IPS DF 19.7 (cell line): ENCODE measurements at regions not wholly inside any gene's neighbourhood (a gene's known extent, or its start where the extent isn't known, plus 50 kb on each side); places are given as distances from the start of the nearest gene placed in this dataset.
"Not testable (repeated sequence)": the region's sequence is repeated elsewhere in the genome, so short reads cannot be mapped to it uniquely, and the experiment has no call there.

Experiments used
- DNase-seq: peaks from one replicate; pipeline ENCODE4 v3.0.0-alpha.2; 2013; ENCODE audit warnings: low read depth, low spot score

DNA sequence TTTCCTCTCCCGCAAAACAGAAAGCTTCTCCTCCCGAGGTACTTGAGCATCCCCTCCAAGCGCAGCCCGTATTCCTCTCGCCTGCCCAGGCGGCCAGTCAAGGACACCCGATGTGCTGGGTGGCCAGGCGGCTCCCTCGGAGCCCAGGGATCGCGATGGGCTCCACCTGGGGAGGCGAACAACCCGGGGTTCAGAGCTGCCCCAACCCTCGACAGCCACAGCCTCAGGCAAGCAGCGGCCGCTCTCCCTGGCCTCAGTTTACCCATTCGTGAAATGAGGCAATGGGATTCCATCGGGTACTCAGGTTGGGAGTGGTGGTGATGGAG is 147.4 kb downstream of the CYP26A1 start:
- no peak for DNase-seq

DNA sequence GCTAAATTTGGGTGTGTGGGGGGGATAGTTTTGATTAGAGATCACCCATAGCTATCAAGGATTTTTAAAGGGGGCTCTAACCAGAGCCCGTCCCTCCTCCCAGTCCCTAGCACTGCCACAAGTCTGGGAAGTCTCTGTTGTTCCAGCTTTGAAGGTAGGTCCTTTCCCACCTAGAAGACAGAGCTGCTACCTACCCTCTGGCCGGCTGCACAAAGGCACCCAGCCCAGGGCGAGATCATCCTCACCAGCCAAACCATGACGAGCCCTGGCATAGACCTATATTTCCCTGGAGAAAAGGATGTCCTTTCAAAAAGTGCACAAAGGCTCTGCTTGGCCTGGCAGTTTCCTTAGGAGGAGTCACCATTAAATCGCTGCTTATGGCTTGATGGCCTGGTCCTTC is 147.8 kb downstream of the CYP26A1 start:
- DNase-seq: no peak

DNA sequence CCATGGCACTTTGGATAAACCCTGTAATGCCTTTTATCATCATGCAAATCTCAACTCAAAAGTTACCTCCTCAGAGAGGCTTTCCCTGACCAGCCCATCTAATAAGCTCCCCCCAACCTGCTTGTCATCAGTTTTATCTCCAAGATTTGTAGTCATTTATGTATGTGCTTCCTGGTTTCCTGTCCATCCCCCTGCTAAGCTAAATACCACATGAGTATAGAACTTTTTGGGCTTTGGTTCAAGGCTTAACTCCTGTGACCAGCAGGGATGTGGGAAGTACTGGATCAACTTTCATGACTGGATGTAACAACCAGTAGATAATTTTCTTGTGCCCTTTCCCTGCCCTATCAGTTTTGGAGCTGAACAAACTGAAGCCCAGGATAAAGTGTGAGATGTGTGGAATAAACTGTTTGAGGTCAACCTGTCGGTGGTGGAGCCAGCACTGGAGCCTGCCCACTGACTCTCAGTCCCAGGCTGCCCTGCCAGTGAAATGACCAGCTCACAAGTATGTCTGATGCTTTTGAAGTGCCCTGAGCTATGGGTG is 148.6 kb downstream of the CYP26A1 start:
- DNase-seq: no peak

DNA sequence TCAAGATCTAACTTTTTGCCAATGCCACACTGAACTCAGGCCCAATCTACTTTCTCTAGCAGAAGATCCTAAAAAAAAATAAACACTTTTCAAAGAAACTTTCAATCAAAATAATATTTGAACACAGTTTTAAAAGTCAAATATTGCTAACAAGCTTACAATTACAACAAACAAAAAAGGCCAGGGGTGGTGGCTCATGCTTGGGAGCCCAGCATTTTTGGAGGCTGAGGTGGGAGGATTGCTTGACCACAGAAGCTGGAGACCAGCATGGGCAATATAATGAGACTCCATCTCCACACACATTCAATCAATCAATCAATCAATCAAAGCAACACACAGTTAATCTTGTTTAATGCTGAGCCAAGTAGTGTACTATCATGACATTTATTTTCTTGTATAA is 149.2 kb downstream of the CYP26A1 start:
- no peak for DNase-seq

DNA sequence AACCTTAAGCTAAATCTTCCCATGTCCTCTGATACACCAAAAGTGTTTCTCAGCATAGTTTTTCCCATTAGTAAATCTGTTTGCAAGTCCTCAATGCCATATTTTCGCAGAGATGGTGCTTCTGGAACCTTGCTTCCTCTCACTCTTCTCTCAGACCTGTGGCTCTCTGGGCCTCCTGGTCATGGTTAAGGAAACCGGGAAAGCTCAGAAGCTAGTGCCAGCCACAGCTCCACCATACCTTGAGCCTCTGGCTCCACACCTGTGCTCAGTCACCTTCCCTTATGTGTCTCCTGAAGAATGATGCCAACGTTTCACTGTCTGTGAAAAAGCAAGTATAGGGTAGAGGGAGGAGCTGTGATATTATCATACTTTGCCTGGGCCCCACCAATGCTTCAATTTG is 149.6 kb downstream of the CYP26A1 start:
- no peak for DNase-seq

DNA sequence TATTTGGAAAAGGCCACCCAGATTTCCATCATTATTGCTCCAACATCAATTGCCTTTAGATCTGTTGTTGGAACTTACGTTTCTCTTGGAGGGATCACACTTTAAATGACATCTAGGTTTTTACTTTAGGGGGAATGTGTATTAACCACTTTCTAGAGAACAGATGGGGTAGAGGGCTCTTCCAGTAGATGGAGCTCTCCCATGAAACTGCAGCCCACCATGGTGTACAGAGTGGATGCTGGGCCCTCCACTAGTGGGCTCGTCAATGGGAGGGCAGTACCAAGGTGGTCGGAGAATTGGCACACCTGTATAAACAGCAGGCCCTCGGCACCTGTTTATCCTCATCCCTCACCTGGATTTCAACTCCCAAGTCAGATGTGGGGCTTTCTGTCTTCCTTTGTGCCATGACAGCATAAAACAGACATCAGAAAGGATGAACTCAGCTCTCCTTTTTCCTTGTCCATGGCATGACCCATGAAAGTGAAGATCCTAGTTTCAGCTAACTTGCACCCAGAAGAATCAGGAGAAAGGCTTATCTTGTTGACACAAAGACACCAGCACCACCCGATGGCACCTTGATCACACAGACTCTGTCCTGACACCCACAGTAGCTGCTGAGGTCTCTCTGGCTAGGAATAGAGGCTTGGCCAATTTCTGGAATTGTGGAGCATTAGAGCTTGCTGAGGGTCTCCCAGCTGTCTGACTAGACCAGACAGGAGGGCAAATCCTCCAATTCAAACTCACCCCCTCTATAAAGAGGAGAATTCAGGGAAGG is 150.5 kb downstream of the CYP26A1 start:
- no peak for DNase-seq

DNA sequence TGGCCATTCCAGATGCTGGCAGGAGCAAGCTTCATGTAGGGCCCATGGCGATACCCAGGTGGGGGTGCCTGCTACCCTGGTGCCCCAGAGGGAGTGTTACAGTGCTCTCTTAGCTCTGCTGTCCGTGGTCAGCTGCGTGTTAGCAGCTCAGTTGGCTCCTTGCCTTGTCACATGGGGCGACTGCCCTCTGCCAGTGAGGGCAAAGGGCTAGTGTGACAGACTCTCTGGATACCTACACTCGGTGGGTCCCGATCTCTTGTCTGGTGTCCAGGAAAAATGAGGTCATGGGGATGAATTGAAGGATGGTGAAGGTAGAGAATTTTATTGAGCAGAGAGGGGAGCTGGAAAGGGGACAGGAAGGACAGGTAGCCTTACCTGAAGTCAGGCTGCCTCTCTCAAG is 152.2 kb downstream of the CYP26A1 start:
- DNase-seq: no peak

DNA sequence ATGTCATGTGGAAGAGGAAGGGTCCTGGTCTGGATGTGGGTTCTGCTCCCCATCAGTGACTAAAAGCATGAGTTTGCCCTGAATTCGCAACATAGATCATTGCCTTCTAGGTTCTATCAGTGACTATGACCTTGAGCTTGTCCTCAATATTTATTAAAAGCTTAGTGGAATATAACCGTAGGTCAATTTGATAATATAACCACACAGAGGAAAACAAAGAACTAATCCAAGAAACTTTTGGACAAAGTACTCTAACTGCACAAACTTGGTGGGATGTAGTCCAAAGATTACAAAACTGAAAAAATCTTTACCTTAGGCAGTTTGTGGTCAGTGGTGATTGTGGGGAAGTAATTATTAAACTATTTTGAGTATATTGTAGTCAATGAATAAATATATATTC is 152.9 kb downstream of the CYP26A1 start:
- no peak for DNase-seq

DNA sequence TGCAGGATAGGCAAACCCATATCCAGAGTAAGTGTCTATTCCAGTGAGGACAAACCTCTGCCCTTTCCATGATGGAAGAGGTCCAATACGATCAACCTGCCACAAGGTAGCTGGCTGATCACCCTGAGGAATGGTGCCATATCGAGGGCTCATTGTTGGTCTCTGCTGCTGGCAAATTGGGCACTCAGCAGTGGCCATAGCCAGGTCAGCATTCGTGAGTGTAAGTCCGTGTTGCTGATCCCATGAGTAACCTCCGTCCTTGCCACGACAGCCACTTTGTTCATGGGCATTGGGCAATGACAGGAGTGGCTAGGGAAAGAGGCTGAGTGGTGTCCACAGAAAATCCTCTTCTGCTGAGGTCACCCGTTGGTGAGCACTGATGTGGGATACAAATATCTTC is 156.9 kb downstream of the CYP26A1 start:
- not testable (repeated sequence) for DNase-seq

DNA sequence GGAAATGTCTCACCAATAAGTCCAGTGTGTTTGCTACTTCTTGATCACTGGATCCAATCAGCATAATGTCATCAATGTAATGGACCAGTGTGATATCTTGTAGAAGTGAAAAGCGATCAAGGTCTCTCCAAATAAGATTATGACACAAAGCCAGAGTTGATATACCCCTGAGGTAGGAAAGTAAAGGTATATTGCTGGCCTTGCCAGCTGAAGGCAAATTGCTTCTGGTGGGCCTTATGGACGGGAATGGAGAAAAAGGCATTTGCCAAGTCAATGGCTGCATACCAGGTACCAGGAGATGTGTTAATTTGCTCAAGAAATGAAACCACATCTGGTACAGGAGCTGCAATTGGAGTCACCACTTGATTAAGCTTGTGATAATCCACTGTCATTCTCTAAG is 158.5 kb downstream of the CYP26A1 start:
- not testable (repeated sequence) for DNase-seq

DNA sequence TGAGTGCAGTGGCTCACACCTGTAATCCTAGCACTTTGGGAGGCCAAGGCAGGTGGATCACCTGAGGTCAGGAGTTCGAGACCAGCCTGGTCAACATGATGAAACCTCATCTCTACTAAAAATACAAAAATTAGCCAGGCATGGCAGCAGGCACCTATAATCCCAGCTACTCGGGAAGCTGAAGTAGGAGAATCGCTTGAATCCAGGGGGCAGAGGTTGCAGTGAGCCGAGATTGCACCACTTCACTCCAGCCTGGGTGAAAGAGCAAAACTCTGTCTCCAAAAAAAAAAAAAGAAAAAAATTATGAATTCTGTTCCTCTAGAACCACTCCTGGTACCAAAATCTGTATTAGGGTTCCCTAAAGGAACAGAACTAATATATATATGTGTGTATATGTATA is 161.2 kb downstream of the CYP26A1 start:
- not testable (repeated sequence) for DNase-seq

DNA sequence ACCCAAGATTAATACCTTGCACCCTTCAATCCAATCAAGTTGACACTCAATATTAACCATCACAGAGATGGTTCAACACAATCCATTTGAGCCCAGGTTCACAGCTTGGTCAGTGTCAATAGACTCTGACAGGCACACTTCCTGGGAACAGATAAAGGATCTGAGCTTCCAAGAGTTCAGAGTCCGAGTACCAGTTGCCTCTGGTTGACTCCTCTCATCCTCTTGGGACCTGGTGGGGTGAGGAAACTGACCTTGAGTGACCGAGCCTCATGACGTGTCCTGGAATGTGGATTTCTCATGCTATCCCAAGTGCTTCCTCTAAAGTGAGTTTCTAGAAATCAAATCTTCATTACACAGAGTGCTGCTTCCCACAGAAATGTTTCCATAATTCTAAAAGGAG is 162.0 kb downstream of the CYP26A1 start:
- DNase-seq: no peak

DNA sequence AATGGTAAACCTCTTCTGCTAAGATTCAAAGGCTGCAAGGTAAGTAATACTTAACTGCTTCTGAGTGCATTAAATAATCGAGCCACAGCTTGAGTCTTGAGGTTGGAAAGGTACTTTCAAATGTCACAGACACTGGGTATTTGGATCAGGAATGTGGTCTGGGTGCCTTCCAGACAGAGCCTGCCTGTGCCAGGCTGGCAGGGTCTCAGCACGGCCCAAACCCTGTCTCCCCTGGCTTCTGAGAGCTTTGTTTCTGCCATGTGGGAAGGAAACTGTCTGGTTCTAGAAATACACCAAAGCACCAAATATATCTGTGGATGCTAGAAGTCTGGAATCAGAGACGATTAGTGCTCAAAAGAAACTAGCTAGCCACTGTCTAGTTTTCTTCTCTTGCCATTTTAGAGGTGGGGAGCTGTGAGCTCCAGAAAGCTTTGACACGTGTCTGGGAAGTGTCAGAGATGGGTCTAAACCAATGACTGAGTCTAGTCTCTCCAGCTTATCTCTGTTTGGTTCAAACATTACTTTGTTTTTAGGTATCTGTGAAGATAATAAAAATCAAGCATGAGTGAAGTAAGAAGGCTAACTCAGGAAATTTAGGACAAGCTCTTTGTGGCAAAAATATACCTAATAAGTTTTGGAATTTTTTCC is 162.8 kb downstream of the CYP26A1 start:
- DNase-seq: no peak

DNA sequence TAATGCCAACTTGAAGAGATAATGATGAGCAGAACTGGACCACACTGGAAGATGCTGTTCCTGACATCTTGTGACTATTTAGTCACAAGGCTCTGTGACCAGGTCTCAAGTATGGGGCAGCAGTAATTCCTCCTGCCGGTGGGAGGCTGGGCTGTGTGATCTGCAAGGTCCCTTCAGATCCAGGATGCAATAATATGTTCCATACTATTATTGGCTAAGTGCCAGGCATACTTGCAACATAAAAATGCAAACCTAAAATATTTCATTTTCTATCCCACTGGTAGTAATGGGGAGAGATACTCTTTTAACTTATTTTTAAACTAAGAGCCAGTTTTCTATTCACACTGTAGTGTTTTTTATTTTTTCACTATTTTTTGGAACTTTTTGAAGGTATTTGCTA is 171.5 kb downstream of the CYP26A1 start:
- no peak for DNase-seq

DNA sequence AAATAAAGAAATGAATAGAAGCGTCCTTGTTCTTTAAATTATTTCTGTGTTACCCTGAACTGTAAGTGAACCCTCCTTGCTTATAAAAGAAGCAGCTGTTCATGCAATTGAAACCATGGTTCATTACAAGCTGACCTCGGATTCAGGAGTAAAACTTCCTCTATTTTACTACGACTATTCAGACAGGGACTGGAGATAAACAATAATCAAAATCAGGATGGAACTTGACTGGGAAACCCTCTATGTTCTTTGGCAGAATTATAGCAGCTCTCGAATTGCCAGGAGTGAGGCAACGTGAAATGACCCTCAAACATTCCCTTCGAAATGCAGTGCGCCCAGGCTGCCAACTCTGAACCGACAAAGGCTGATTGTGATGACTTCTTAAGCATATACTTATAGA is 172.1 kb downstream of the CYP26A1 start:
- no peak for DNase-seq

DNA sequence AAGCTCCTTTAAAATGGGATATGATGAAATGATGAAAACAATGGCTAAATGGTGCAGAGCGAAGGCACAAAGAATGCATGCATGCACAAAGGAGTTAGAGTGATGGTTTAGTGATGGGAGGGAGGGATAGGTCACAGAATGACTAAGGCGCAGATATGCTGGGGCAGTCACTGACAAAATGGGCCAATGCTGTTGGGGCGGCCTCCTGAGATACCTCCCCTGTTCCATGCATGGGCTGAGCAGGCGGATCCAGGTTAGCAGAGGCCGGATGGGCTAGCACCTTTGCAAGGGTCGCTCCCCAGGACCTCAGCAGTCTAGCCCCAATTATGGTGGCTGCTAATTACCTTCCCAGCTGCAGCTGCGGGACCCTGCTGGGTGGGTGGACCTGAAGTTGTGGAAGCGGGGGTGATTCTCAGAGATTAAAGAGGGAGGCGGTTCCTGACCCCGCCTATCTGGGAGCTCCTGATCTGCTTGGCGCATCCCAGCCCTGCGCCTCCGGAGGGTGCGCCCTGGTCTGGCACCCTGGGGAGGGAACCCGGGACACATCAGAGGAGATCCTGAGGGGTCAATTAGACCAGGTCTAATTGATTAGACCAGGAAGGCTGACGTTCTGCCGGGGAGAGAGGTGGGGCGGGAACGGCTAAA is 175.0 kb downstream of the CYP26A1 start:
- DNase-seq: no peak

DNA sequence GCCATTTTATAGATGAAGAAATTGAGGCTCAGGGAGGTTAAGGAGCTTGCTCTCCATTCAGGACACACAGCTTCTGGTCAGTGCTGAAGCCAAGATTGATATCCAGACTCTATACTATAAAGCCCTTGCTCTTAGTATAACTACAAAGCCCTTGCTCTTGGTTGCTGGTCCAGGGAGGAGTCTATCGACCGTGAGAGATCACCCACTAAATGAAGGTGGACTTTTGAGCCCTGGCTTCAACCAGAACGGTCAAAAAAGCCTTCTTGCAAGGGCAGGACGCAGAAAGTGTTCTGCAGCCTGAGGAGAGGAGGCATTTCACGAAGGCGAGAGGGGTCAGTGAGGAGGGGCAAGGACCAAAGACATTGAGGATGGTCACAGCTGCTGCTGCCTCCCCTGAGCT is 176.3 kb downstream of the CYP26A1 start:
- DNase-seq: no peak

DNA sequence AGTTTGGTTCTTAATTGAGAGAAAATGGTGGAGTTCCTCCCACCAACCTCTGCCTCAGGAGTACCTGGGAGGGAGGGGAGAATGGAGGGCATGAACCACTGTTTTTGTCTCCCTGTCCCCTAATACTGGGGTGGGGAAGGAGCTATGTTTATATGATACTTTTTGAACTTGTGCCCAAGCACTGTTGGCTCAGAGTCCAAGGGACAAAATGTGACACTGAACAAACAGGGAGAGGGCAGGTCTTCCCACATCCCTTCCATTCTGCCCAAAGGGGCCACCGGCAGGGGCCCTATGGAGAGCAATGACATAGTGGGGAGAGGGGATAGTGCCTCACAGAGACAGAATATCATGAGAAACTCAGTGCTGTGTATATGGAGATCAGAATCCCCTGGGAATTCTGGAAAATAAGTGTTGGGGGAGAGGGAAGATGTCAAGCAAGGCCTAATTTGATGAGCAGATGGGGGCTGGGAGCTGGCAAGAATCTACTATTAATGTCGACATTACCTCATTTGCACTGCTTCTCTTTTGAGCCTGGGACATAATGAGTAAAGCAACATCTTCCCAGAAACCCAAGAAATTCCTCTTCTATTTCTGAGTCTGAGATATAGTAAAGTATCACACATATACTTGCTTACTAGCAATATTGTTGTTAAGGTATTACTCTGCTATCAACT is 180.6 kb downstream of the CYP26A1 start:
- no peak for DNase-seq

DNA sequence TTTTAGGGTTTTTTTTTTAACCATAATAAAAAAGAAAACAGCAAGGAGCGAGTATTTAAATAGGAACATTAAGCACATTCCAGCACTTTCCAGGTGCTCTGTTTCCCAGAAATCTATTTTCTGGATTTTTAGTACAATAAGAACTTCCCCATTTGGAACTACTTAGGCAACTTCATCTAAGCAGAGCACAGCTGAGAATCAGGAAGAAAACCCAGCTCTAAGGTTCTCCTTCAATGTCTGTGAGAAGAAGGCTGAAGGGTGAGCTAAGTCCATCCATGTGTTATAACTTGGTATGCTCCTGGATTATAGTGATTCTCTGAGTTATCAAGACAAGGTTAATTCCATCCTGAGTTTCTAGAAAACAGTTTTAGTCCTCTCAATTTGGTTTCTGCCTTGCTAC is 181.9 kb downstream of the CYP26A1 start:
- DNase-seq: no peak
